BE2C (cell line): ENCODE measurements at regions not wholly inside any gene's neighbourhood (a gene's known extent, or its start where the extent isn't known, plus 50 kb on each side); places are given as distances from the start of the nearest gene placed in this dataset.

Experiments used
- DNase-seq: peaks from one replicate; pipeline ENCODE4 v3.0.0-alpha.2; 2020
- H3K27me3 ChIP-seq: fragments of 250-450 bp; sonication (Bioruptor Pico); 2 replicates; pipeline ENCODE4 v1.5.1; 2020; ENCODE audit warnings: mild to moderate bottlenecking
- H3K36me3 ChIP-seq: fragments of 250-450 bp; sonication (Bioruptor Pico); 2 replicates; pipeline ENCODE4 v1.5.1; 2020; ENCODE audit warnings: mild to moderate bottlenecking
- H3K4me1 ChIP-seq: fragments of 250-450 bp; sonication (Bioruptor Pico); 2 replicates; pipeline ENCODE4 v1.5.1; 2020
- H3K4me3 ChIP-seq: 2 replicates; pipeline ENCODE4 v1.5.1; 2011; ENCODE audit warnings: low read depth, low read length
- H3K9me3 ChIP-seq: fragments of 250-450 bp; sonication (Bioruptor Pico); 2 replicates; pipeline ENCODE4 v1.5.1; 2020
- TF ChIP-seq, protein P1 (sequence below): IDR thresholded peaks from 2 replicates; pipeline ENCODE4 v1.5.1; 2012; ENCODE audit warnings: mild to moderate bottlenecking, low read depth, low read length

DNA sequence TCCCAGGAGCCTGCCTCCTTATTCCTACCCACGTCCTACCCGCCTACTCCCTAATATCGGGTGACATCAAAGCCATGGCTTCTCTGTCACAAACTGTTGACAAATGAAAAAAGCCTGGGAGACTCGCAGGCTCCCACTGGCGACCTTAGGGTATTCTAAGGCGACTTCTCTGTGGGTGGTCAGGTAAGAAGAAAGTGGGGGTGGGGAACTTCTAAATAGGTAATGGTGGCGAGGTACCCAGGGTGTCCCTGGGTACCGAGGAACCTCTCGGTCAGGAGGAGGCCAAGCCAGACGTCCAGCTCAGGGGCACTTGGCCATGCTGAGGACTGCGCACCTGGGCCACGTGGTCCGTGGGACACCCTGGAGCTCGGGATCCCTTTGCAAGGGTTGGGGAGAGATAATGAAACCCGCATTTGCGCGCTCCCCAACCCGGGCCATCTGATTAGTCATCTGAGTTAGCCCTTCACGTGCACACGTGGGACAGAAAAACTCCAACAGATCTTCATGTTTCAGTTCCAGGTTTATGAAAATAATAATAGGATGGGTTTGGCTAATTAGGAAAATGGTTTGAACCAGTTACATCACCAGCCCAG lies 78.2 kb downstream of the NR2F2 start:
- H3K4me3 ChIP-seq: no peak overlapping the region
- TF ChIP-seq, protein P1, sequence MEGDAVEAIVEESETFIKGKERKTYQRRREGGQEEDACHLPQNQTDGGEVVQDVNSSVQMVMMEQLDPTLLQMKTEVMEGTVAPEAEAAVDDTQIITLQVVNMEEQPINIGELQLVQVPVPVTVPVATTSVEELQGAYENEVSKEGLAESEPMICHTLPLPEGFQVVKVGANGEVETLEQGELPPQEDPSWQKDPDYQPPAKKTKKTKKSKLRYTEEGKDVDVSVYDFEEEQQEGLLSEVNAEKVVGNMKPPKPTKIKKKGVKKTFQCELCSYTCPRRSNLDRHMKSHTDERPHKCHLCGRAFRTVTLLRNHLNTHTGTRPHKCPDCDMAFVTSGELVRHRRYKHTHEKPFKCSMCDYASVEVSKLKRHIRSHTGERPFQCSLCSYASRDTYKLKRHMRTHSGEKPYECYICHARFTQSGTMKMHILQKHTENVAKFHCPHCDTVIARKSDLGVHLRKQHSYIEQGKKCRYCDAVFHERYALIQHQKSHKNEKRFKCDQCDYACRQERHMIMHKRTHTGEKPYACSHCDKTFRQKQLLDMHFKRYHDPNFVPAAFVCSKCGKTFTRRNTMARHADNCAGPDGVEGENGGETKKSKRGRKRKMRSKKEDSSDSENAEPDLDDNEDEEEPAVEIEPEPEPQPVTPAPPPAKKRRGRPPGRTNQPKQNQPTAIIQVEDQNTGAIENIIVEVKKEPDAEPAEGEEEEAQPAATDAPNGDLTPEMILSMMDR: no peak
- H3K4me1 ChIP-seq: no peaks in the 10 kb centered on the region
- no peaks in the 10 kb centered on the region for H3K36me3 ChIP-seq
- DNase-seq: no peak
- peaks cover 87% of the 10 kb centered on the region for H3K27me3 ChIP-seq
- H3K9me3 ChIP-seq: no peaks in the 10 kb centered on the region

DNA sequence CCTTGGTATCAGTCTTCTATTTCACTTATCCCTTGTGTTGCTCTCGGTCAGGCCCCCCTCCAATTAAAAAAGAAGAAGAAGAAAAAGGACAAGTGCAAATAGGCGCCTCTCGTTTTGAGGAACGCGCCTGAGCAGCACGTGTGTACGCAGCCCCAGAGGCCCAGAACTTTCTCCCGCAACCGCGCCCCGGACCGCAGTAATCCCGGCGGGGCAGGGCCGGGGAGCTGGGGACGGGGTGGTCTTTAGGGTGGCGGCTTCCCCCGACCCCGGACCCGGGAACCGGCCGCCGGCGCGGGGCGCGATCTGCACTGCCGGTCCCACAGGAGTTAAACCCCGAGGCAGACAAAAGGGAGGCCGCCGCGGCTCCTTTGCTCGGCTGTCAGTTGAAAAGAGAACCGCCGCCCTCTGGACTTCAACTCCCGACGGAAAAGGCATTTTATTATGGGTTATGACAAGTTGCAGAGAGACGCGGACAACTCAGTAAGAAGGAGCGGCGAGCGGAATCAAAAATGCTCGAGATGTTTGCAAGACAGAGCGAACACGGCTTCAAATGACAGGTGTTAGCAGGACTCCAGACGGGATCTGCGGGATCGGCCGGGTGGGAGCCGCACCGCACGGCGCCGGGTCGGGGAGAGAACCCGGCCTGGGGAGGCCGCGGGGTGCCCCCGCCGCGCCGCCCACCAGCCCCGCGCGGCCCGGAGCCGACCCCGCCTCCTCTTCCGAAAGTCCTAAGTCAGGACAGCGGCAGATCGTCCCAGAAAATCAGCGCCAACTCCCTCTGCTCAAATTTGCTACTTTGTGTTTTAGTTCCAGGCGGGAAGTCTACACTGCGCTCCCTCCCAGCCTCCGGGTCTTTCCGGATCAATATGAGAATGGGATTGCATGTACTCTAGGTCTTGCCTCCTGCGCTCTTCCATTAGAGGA lies 79.0 kb downstream of the NR2F2 start:
- H3K9me3 ChIP-seq: no peaks in the 10 kb centered on the region
- no peak for DNase-seq
- no peak overlapping the region for H3K4me3 ChIP-seq
- TF ChIP-seq, protein P1: no peak
- H3K36me3 ChIP-seq: no peaks in the 10 kb centered on the region
- no peaks in the 10 kb centered on the region for H3K4me1 ChIP-seq
- H3K27me3 ChIP-seq: peaks cover 90% of the 10 kb centered on the region

DNA sequence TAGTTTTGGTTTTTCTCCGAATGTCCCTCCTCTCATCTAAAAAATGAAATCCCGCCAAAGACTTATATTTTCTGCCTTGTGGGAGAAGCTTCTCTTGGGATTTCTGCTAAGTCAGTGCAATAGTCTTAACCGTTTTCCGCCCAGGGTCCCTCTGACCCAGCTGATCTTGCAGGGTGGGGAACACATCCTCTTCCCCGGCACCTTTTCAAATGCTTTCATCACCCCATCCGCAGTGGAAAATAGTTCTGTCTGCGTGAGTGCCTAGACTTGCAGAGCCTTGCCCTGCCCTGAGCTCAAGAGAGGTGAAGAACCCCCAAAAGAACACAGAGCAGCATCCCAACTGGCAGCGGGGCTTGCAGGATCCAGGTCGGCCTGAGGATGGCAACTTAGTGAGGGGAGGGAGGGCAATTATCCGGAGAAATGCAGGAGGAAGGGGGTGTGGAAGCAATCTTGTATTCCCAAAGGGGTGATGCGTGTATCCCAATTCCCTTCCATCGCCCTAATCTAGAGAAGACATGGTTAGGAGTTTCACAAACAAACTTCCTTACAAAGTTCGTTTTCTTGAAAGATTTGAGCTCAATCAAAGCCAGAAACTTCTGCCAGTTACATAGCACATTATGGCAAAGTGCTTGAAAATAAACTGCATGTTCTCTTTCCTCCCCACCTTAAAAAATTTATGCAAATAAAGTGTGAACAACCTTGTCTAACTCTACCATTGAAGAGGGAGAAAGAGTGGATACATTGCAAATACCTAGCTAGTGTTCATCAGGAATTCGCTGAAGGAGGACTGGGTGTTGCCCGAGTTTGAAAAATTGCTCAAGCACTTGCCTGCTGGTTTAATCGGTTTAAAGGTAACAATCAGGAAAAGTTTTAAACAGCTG lies 79.9 kb downstream of the NR2F2 start:
- H3K36me3 ChIP-seq: no peaks in the 10 kb centered on the region
- no peaks in the 10 kb centered on the region for H3K9me3 ChIP-seq
- TF ChIP-seq, protein P1: no peak
- no peak overlapping the region for H3K4me3 ChIP-seq
- peaks cover 95% of the 10 kb centered on the region for H3K27me3 ChIP-seq
- H3K4me1 ChIP-seq: no peaks in the 10 kb centered on the region
- no peak for DNase-seq

DNA sequence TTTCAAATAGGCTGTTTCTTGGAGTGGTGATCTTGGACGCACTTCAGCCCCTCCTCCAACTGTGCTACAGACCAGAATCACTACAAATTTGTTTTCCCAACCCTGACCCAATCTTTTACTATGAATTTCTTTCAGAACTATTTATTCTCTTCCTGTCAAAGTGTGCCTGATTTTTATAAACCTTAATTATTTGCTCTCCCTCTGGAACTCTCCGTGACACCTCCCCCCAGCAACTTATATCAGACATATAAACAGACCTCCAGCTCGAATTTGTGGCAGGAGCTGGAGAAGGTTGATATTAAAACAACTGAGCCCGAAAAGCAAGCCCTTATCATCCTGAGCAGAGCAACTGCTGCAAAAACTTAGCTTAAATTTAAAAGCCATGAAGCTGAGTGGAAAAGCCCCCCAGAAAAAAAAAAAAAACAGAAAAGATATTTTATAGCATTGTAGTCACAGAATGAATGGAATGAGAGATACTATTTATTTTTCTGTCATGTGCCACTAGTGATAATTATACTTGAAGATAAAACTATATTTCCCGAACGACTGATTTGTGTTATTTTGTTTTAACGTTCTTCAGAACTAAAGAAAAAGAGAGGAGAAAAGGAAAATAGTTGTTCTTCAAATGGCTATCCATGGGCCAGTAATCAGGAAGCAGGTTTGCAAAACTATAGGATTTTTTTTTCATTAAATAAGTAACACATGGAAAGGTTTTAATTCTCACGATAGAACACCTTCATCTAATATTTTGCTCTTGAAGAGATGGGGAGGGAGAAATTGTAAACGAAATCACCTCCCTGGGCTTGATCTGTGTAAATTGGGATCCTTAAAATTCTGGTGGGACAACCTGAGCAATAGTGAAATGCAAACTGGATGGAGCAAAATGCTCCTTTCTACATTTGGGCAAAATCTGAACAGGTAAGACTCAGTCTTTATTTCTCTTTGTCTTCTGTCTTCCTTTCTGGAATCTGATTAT lies 80.8 kb downstream of the NR2F2 start:
- Histone ChIP-seq H3K9me3 (no peaks in the 10 kb centered on the region; the same call in 1 of the 2 replicates), H3K4me1 (no peaks in the 10 kb centered on the region), H3K4me3 (no peak overlapping the region), H3K36me3 (no peaks in the 10 kb centered on the region), H3K27me3 (peaks cover 95% of the 10 kb centered on the region)
- no peak for DNase-seq
- TF ChIP-seq, protein P1: no peak

DNA sequence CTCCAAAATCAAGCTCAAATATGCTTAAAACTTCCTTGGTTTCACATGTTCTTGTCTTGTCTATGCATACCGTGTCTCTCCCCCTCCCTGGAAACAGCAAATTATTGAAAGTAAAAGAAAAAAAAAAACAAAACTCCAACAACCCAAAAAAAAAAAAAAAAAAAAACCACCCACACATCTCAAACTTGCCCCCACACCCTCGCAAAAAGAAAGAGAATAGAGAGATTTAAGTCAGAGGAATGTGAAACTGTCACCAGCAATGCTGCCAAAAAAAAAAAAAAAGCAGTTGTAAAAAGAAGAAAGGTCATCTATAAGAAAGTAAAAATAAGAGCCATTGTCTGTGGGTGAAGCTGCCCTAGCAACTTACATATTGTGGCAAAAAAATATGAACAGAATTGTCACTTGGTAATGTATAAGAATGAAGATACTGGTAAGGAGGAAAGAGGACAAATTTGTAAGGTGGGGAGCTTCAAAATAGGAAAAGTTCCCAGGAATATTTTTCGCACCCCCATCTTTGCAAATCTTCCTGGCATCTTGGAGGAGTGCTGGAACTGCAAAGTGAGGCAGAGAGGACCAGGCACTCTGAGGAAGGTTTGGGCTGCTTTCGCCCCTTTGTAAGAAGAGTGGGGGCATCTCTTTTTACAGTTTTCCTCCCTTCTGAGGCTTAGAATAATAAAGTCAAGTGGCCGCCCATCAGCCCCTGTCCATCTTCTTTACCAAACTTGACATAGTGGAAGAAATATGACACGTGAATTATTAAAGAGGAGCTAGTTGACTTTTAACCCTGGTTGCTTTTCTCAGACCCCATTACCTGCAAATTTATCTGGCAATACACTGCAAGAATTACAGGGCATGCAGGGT lies 81.8 kb downstream of the NR2F2 start:
- Histone ChIP-seq H3K4me3 (no peak overlapping the region), H3K36me3 (no peaks in the 10 kb centered on the region), H3K4me1 (no peaks in the 10 kb centered on the region), H3K9me3 (no peaks in the 10 kb centered on the region; the same call in 1 of the 2 replicates), H3K27me3 (peaks cover 97% of the 10 kb centered on the region)
- no peak for DNase-seq
- TF ChIP-seq, protein P1: no peak
